GM10266 (cell line): ENCODE measurements at regions not wholly inside any gene's neighbourhood (a gene's known extent, or its start where the extent isn't known, plus 50 kb on each side); places are given as distances from the start of the nearest gene placed in this dataset.
A peak's percentile ranks its signal among the peaks of the same experiment; 100 is the strongest.

Source experiments
- DNase-seq: peaks from one replicate; pipeline ENCODE4 v3.0.0; 2012; ENCODE audit errors: extremely low spot score
- CTCF ChIP-seq: IDR thresholded peaks from 2 replicates; pipeline ENCODE4 v1.5.1; 2012; ENCODE audit warnings: mild to moderate bottlenecking, low read depth; ENCODE audit not compliant: control insufficient read depth, insufficient read depth; ENCODE audit errors: missing control alignments

- TF ChIP-seq CTCF: no peak
- DNase-seq: no peak
Observed at GRCh38 chr14:76264384-76264783, 111.6 kb upstream of the ESRRB start.

GRCh38 chr14:76267322-76268046 lies 108.5 kb upstream of the ESRRB start:
- no peak for TF ChIP-seq CTCF
- DNase-seq: peak; percentile 65

- no peak for DNase-seq
- no peak for TF ChIP-seq CTCF
Observed at GRCh38 chr14:76268047-76268431, 107.9 kb upstream of the ESRRB start.

- TF ChIP-seq CTCF: no peak
- DNase-seq: no peak
Observed at GRCh38 chr14:76268700-76269099, 107.2 kb upstream of the ESRRB start.

- no peak for TF ChIP-seq CTCF
- DNase-seq: no peak
Observed at GRCh38 chr14:76271041-76271755, 104.7 kb upstream of the ESRRB start.

GRCh38 chr14:76272349-76272748 lies 103.6 kb upstream of the ESRRB start:
- TF ChIP-seq CTCF: no peak
- DNase-seq: no peak

- no peak for DNase-seq
- TF ChIP-seq CTCF: no peak
Observed at GRCh38 chr14:76272774-76273173, 103.2 kb upstream of the ESRRB start.
